HG02973 (cell line): ENCODE measurements at regions not wholly inside any gene's neighbourhood (a gene's known extent, or its start where the extent isn't known, plus 50 kb on each side); places are given as distances from the start of the nearest gene placed in this dataset.

Experiments used
- ATAC-seq: cut with Tn5 transposase; IDR thresholded peaks from one replicate; pipeline ENCODE4 v1.9.1; 2021; ENCODE audit warnings: moderate library complexity; ENCODE audit not compliant: unreplicated experiment

GRCh38 chr1:81232420-81232819, 568.3 kb upstream of the ADGRL2 start:
- ATAC-seq: no peak

- ATAC-seq: no peak
Measured at GRCh38 chr1:81231729-81232038, 569.0 kb upstream of the ADGRL2 start.

- ATAC-seq: no peak
Measured at GRCh38 chr1:81230983-81231728, 569.6 kb upstream of the ADGRL2 start.

- no peak for ATAC-seq
Measured at GRCh38 chr1:81228926-81229325, 571.8 kb upstream of the ADGRL2 start.

- ATAC-seq: no peak
Measured at GRCh38 chr1:81226603-81226928, 574.2 kb upstream of the ADGRL2 start.

GRCh38 chr1:81225789-81226602, 574.7 kb upstream of the ADGRL2 start:
- ATAC-seq: no peak

- ATAC-seq: no peak
Measured at GRCh38 chr1:81224222-81224621, 576.5 kb upstream of the ADGRL2 start.

GRCh38 chr1:81221564-81221963, 579.2 kb upstream of the ADGRL2 start:
- no peak for ATAC-seq

- no peak for ATAC-seq
Measured at GRCh38 chr1:81220614-81221071, 580.1 kb upstream of the ADGRL2 start.

- ATAC-seq: no peak
Measured at GRCh38 chr1:81217058-81217457, 583.7 kb upstream of the ADGRL2 start.

- no peak for ATAC-seq
Measured at GRCh38 chr1:81213279-81213678, 587.5 kb upstream of the ADGRL2 start.

GRCh38 chr1:81209461-81209860, 591.3 kb upstream of the ADGRL2 start:
- ATAC-seq: no peak

- ATAC-seq: no peak
Measured at GRCh38 chr1:81208441-81208840, 592.3 kb upstream of the ADGRL2 start.

GRCh38 chr1:81205956-81206355, 594.8 kb upstream of the ADGRL2 start:
- ATAC-seq: no peak

- no peak for ATAC-seq
Measured at GRCh38 chr1:81201779-81202178, 599.0 kb upstream of the ADGRL2 start.

GRCh38 chr1:81197591-81197990, 603.1 kb upstream of the ADGRL2 start:
- no peak for ATAC-seq

GRCh38 chr1:81192647-81193642, 607.8 kb upstream of the ADGRL2 start:
- ATAC-seq: no peak

GRCh38 chr1:81190003-81190402, 610.7 kb upstream of the ADGRL2 start:
- no peak for ATAC-seq

GRCh38 chr1:81187635-81188034, 613.1 kb upstream of the ADGRL2 start:
- ATAC-seq: no peak

- no peak for ATAC-seq
Measured at GRCh38 chr1:81186261-81186660, 614.5 kb upstream of the ADGRL2 start.

- ATAC-seq: no peak
Measured at GRCh38 chr1:81183553-81183952, 617.2 kb upstream of the ADGRL2 start.
